Lower lobe of right lung (tissue), 2 donors: ENCODE measurements at regions not wholly inside any gene's neighbourhood (a gene's known extent, or its start where the extent isn't known, plus 50 kb on each side); places are given as distances from the start of the nearest gene placed in this dataset.

Experiments
- ATAC-seq, 2 donors: fragments of 200-7000 bp; cut with Tn5 transposase; one replicate each; pipeline ENCODE4 v1.9.1; 2020 to 2022; ENCODE audit warnings: mild to moderate bottlenecking in 2 of 2, moderate library complexity in 2 of 2
- DNase-seq: peaks from one replicate; pipeline ENCODE4 v3.0.0-alpha.2; 2020
- H3K27ac ChIP-seq: fragments of 200-600 bp; one replicate; pipeline ENCODE4 v1.8.0; 2022
- H3K27me3 ChIP-seq: fragments of 200-600 bp; one replicate; pipeline ENCODE4 v1.8.0; 2022; ENCODE audit warnings: low read depth
- H3K36me3 ChIP-seq: fragments of 200-600 bp; one replicate; pipeline ENCODE4 v1.8.0; 2022; ENCODE audit warnings: mild to moderate bottlenecking
- H3K4me1 ChIP-seq: fragments of 200-600 bp; one replicate; pipeline ENCODE4 v1.8.0; 2022
- H3K4me3 ChIP-seq: fragments of 200-600 bp; one replicate; pipeline ENCODE4 v1.8.0; 2022; ENCODE audit warnings: mild to moderate bottlenecking
- H3K9me3 ChIP-seq: fragments of 200-600 bp; one replicate; pipeline ENCODE4 v1.8.0; 2022
- intact Hi-C: fragments of 100-400 bp; cut with DNase I; formaldehyde crosslinking; loops from one replicate; pipeline ENCODE4 v1.11.0; 2022
- TF ChIP-seq, protein P1 (sequence below): fragments of 200-600 bp; IDR thresholded peaks from one replicate; pipeline ENCODE4 v1.8.0; 2022; ENCODE audit warnings: antibody characterized with exemption, mild to moderate bottlenecking
- donor health status: DM: no; HTN: yes; CAD: no; lungs with severe emphysema.

DNA sequence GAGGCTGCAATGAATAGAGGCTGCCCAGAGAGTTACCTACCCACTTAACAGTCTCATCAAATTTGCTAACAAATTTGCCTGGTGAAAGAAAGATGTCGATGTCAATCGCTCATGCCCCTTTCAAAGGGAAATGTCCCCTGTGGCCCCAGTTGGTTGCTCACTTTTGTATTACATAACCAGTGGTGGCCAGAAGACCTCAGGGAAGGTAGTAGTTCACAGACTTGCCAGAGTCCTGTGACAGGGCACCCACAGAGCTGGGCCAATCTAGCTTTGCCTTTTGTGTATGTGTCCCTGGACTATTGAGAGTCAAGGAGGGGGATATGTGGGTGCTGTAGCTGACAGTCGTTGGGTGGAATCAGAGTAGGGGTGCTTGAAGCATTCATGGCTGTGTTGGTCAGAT is 70.7 kb upstream of the CCN6 start:
- H3K9me3 ChIP-seq = no peaks in the 10 kb centered on the region
- TF ChIP-seq, protein P1, sequence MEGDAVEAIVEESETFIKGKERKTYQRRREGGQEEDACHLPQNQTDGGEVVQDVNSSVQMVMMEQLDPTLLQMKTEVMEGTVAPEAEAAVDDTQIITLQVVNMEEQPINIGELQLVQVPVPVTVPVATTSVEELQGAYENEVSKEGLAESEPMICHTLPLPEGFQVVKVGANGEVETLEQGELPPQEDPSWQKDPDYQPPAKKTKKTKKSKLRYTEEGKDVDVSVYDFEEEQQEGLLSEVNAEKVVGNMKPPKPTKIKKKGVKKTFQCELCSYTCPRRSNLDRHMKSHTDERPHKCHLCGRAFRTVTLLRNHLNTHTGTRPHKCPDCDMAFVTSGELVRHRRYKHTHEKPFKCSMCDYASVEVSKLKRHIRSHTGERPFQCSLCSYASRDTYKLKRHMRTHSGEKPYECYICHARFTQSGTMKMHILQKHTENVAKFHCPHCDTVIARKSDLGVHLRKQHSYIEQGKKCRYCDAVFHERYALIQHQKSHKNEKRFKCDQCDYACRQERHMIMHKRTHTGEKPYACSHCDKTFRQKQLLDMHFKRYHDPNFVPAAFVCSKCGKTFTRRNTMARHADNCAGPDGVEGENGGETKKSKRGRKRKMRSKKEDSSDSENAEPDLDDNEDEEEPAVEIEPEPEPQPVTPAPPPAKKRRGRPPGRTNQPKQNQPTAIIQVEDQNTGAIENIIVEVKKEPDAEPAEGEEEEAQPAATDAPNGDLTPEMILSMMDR = no peak
- intact Hi-C loops = no loop called here
- no peaks in the 10 kb centered on the region for H3K36me3 ChIP-seq
- H3K4me3 ChIP-seq = no peak overlapping the region
- H3K27me3 ChIP-seq = no peaks in the 10 kb centered on the region
- ATAC-seq (no peak), DNase-seq (no peak)
- H3K27ac ChIP-seq = no peak overlapping the region
- H3K4me1 ChIP-seq = peaks cover 6% of the 10 kb centered on the region

DNA sequence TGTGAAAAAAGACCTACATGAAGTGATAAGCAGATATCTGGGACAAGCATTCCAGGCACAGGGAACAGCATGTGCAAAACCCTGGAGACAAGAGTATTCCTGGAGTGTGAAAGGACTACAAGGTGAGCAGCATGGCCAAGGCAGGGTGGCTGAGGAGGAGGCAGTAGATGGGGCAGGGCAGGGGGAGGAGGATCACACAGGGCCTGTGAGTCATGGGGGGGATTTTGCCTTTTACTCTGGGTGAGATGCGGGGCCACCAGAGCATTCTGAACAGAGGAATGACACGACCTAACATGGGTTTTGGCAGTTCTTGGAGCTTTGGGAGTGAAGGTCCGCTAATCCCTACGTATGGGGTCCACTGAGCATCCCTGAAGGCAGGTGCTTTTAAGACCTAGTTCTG is 69.8 kb upstream of the CCN6 start:
- Histone ChIP-seq H3K9me3 (no peaks in the 10 kb centered on the region), H3K27ac (no peak overlapping the region), H3K36me3 (no peaks in the 10 kb centered on the region), H3K4me3 (no peak overlapping the region), H3K27me3 (no peaks in the 10 kb centered on the region), H3K4me1 (peaks cover 6% of the 10 kb centered on the region)
- no peak for ATAC-seq
- DNase-seq = no peak
- TF ChIP-seq, protein P1 = no peak
- intact Hi-C loops = no loop called here

DNA sequence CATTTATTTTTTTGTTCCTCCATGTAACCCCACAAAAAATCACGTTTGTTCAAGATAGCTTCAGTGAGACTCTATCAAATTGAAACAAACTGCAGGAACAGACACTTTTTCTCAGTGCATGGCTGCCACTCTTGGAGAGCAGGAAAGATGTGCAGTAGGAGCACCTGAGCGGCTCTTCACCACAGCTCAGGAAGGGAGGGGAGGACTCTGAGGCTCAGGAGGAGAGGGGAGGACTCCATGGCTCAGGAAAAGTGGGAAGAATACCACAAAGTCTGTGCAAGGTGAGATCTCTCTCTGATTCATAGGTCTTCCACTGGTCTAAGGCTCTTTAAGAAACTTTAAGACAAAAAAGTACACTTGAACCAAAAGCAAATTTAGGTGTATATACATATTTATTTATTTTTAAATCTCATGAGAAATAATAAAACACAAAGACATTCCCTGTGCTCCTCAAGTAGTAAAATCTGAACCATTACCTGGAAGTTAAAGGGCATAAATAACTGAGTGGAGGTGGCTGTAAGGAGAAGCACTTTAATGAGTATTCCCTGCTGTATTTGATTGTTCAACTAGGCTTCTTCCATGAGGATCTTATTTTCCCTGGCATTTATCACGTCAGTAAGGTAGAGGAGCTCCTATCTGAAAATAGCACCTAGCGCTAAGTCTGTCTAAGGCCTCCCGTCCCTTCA is 69.2 kb upstream of the CCN6 start:
- DNase-seq = no peak
- no peaks in the 10 kb centered on the region for H3K36me3 ChIP-seq
- H3K27ac ChIP-seq = no peak overlapping the region
- no peak for ATAC-seq
- TF ChIP-seq, protein P1 = no peak
- no peaks in the 10 kb centered on the region for H3K27me3 ChIP-seq
- intact Hi-C loops = no loop called here
- no peak overlapping the region for H3K4me3 ChIP-seq
- H3K9me3 ChIP-seq = no peaks in the 10 kb centered on the region
- peaks cover 6% of the 10 kb centered on the region for H3K4me1 ChIP-seq

DNA sequence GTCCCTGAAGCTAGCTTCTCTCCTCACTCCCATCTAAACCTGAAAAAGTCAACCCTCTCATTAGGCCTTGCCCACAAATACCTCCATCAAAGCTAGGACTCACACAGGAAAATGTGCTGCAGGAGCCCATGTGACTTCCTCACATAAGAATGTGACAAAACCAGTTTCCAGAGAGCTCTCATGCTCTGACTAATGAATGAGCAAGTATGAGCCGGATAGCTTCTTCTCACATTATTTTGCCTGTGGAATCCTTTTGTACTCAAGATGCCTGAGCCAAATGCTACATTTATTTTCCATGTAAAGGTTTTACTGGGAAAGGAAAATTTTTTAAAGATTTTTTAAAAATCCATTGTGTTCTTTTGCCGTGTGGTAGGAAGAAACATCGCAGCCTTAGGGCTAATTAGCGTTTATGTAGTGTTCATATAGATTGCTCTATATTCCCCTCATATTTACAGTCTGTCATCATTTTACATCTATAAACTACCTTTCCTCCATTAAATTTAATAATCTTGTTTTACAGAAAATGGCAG is 68.6 kb upstream of the CCN6 start:
- DNase-seq = no peak
- Histone ChIP-seq H3K27ac (peak overlapping the region; percentile 21), H3K27me3 (no peaks in the 10 kb centered on the region), H3K36me3 (no peaks in the 10 kb centered on the region), H3K9me3 (no peaks in the 10 kb centered on the region), H3K4me3 (no peak overlapping the region), H3K4me1 (peaks cover 6% of the 10 kb centered on the region)
- peak; percentile 88 to 95 for ATAC-seq
- intact Hi-C loops = no loop called here
- TF ChIP-seq, protein P1 = no peak

DNA sequence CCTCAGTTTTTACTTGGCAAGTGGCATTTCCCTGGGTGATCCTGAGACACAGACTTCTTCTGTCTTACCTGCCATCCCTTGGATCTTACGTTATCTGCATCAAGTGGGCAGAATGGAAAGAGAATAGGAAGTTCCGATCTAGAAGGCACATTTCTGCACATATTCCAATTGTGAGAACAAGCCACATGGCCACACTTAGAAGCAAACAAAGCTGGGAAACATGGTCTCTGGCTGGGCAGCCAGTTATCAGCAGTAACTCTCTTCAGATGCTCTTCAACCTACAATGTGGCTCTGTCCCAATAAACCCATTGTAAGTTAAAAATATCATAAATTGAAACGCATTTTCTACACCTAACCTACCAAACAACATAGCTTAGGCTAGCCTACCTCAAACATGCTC is 67.3 kb upstream of the CCN6 start:
- no peak overlapping the region for H3K4me3 ChIP-seq
- intact Hi-C loops = no loop called here
- no peaks in the 10 kb centered on the region for H3K36me3 ChIP-seq
- ATAC-seq (no peak), DNase-seq (no peak)
- no peak overlapping the region for H3K27ac ChIP-seq
- H3K9me3 ChIP-seq = no peaks in the 10 kb centered on the region
- TF ChIP-seq, protein P1 = no peak
- H3K27me3 ChIP-seq = no peaks in the 10 kb centered on the region
- peaks cover 6% of the 10 kb centered on the region for H3K4me1 ChIP-seq
